ENCODE measurements at regions not wholly inside any gene's neighbourhood (a gene's known extent, or its start where the extent isn't known, plus 50 kb on each side); places are given as distances from the start of the nearest gene placed in this dataset.
"Not testable (repeated sequence)": the region's sequence is repeated elsewhere in the genome, so short reads cannot be mapped to it uniquely, and the experiment has no call there.

DNA sequence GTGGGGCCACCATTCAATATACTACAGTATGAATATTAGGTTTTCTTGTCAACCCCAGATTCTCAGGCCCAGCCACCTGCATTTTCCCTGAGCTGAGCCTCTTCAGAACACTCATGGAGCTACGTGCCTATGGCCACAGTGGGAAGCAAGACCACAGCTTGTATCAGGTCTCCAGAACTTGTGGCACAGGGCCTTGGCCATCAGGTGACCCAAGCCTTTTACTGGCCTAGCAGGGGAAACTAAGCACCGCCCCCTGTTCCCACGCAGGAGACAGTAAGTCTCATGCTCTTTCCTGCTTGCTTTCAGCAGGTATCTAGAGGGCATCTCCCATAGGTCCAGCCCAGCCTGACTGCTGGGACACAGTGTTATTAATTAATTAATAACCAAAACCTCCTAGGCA is 138.4 kb upstream of the MAMLD1 start:
- no peaks in the 10 kb centered on the region for H3K36me3 ChIP-seq (ENCODE audit: control insufficient read depth, insufficient read depth, low read length)
- no peaks in the 10 kb centered on the region for H3K9me3 ChIP-seq (ENCODE audit: control insufficient read depth, insufficient read depth, low read depth, low read length)
- no peak overlapping the region for H3K27ac ChIP-seq (ENCODE audit: low read depth, low read length)
- H3K27me3 ChIP-seq (ENCODE audit: control insufficient read depth, insufficient read depth, low read length) = peaks cover 96% of the 10 kb centered on the region
- peaks cover 38% of the 10 kb centered on the region for H3K4me1 ChIP-seq (ENCODE audit: control insufficient read depth, insufficient read depth, low read length)
- H3K9ac ChIP-seq (ENCODE audit: low read length) = no peak overlapping the region
- H3K4me3 ChIP-seq (ENCODE audit: low read depth, low read length) = no peak overlapping the region

GRCh38 chrX:150225266-150225665 is 137.9 kb upstream of the MAMLD1 start:
- H3K9ac ChIP-seq (ENCODE audit: low read length) = no peak overlapping the region
- peak overlapping the region; percentile 30 for H3K4me3 ChIP-seq (ENCODE audit: low read depth, low read length)
- no peaks in the 10 kb centered on the region for H3K9me3 ChIP-seq (ENCODE audit: control insufficient read depth, insufficient read depth, low read depth, low read length)
- H3K27ac ChIP-seq (ENCODE audit: low read depth, low read length) = no peak overlapping the region
- no peaks in the 10 kb centered on the region for H3K36me3 ChIP-seq (ENCODE audit: control insufficient read depth, insufficient read depth, low read length)
- H3K4me1 ChIP-seq (ENCODE audit: control insufficient read depth, insufficient read depth, low read length) = peaks cover 34% of the 10 kb centered on the region
- peaks cover 96% of the 10 kb centered on the region for H3K27me3 ChIP-seq (ENCODE audit: control insufficient read depth, insufficient read depth, low read length)

GRCh38 chrX:150225756-150226155 is 137.4 kb upstream of the MAMLD1 start:
- Histone ChIP-seq H3K9ac (ENCODE audit: low read length) (no peak overlapping the region), H3K4me3 (ENCODE audit: low read depth, low read length) (peak overlapping the region; percentile 30), H3K4me1 (ENCODE audit: control insufficient read depth, insufficient read depth, low read length) (peaks cover 30% of the 10 kb centered on the region), H3K36me3 (ENCODE audit: control insufficient read depth, insufficient read depth, low read length) (no peaks in the 10 kb centered on the region), H3K27me3 (ENCODE audit: control insufficient read depth, insufficient read depth, low read length) (peaks cover 91% of the 10 kb centered on the region), H3K9me3 (ENCODE audit: control insufficient read depth, insufficient read depth, low read depth, low read length) (no peaks in the 10 kb centered on the region), H3K27ac (ENCODE audit: low read depth, low read length) (no peak overlapping the region)

GRCh38 chrX:150226223-150226965 is 136.7 kb upstream of the MAMLD1 start:
- H3K36me3 ChIP-seq (ENCODE audit: control insufficient read depth, insufficient read depth, low read length) = no peaks in the 10 kb centered on the region
- H3K27ac ChIP-seq (ENCODE audit: low read depth, low read length) = no peak overlapping the region
- no peaks in the 10 kb centered on the region for H3K9me3 ChIP-seq (ENCODE audit: control insufficient read depth, insufficient read depth, low read depth, low read length)
- H3K4me3 ChIP-seq (ENCODE audit: low read depth, low read length) = peak overlapping the region; percentile 21
- H3K9ac ChIP-seq (ENCODE audit: low read length) = no peak overlapping the region
- peaks cover 23% of the 10 kb centered on the region for H3K4me1 ChIP-seq (ENCODE audit: control insufficient read depth, insufficient read depth, low read length)
- H3K27me3 ChIP-seq (ENCODE audit: control insufficient read depth, insufficient read depth, low read length) = peaks cover 86% of the 10 kb centered on the region

DNA sequence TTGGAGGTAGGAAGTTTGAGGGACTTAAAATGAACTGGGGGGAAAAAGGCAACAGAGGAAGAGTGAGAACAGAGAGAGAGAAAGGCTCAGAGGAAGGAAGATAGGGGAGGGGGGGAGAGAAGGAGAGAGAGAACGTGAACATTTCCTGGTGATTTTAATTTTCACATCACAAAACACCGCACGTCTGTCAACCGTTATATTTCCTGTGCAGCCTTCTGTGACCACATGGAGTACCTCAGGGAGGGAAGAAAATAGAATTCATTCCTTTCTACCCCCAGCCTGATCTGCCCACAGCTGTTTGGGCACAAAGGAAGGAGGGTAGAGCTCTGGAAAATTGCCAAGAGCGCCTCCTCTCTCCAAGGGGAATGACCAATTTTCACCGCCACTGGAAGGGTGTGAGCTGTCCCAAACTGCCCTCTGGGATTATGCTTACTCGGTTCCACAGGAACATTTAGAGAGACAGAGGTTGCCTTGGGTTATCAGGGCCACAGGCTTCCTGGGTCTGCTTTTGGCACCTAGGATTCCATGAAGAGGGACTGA is 135.7 kb upstream of the MAMLD1 start:
- peaks cover 22% of the 10 kb centered on the region for H3K4me1 ChIP-seq (ENCODE audit: control insufficient read depth, insufficient read depth, low read length)
- H3K4me3 ChIP-seq (ENCODE audit: low read depth, low read length) = no peak overlapping the region
- no peak overlapping the region for H3K27ac ChIP-seq (ENCODE audit: low read depth, low read length)
- H3K36me3 ChIP-seq (ENCODE audit: control insufficient read depth, insufficient read depth, low read length) = no peaks in the 10 kb centered on the region
- no peaks in the 10 kb centered on the region for H3K9me3 ChIP-seq (ENCODE audit: control insufficient read depth, insufficient read depth, low read depth, low read length)
- peaks cover 85% of the 10 kb centered on the region for H3K27me3 ChIP-seq (ENCODE audit: control insufficient read depth, insufficient read depth, low read length)
- H3K9ac ChIP-seq (ENCODE audit: low read length) = no peak overlapping the region

DNA sequence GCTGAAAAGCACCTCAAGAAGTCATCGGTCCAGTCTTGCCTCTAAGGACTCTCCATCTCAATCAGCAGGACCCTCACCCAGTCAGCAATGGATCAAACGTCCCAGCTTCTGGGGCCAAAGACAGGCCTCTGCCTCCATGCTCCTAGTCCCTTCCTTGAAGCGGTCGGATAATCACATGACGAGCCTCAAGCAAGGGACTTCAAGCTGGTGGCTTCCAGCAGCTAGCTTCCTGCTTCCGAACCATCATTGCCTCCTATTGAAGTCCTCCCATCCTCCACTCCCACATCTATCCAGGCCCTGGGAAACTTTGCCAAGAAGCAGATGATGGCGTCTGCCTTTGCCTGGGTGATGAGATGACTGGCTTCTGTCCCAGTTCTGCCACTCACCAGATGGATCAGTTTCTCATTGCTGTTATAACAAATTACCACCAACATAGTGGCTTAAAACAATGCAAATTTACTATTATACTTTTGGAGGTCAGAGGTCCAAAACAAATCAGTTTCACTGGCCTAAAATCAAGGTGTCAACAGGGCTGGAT is 135.2 kb upstream of the MAMLD1 start:
- Histone ChIP-seq H3K4me3 (ENCODE audit: low read depth, low read length) (no peak overlapping the region), H3K36me3 (ENCODE audit: control insufficient read depth, insufficient read depth, low read length) (no peaks in the 10 kb centered on the region), H3K27ac (ENCODE audit: low read depth, low read length) (no peak overlapping the region), H3K9ac (ENCODE audit: low read length) (no peak overlapping the region), H3K9me3 (ENCODE audit: control insufficient read depth, insufficient read depth, low read depth, low read length) (no peaks in the 10 kb centered on the region), H3K27me3 (ENCODE audit: control insufficient read depth, insufficient read depth, low read length) (peaks cover 79% of the 10 kb centered on the region), H3K4me1 (ENCODE audit: control insufficient read depth, insufficient read depth, low read length) (peaks cover 22% of the 10 kb centered on the region)

DNA sequence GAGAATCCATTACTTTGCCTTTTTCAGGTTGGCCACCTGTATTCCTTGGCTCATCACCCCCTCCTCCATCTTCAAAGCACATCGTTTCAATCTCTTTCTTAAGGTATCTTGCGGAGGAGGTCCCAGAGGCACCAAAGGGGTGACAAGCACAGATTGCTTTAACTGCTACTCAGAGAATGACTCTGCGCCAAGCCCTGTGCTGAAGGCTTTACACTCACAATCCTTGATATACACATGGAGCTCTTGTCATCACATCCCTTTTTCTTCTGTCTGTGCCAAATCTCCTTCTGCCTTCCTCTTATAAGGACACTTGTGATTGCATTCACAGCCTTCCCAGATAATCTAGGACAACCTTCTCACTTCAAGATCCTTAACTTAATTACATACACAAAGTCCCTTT is 134.7 kb upstream of the MAMLD1 start:
- peaks cover 22% of the 10 kb centered on the region for H3K4me1 ChIP-seq (ENCODE audit: control insufficient read depth, insufficient read depth, low read length)
- peaks cover 75% of the 10 kb centered on the region for H3K27me3 ChIP-seq (ENCODE audit: control insufficient read depth, insufficient read depth, low read length)
- no peaks in the 10 kb centered on the region for H3K36me3 ChIP-seq (ENCODE audit: control insufficient read depth, insufficient read depth, low read length)
- H3K4me3 ChIP-seq (ENCODE audit: low read depth, low read length) = no peak overlapping the region
- H3K27ac ChIP-seq (ENCODE audit: low read depth, low read length) = no peak overlapping the region
- no peaks in the 10 kb centered on the region for H3K9me3 ChIP-seq (ENCODE audit: control insufficient read depth, insufficient read depth, low read depth, low read length)
- H3K9ac ChIP-seq (ENCODE audit: low read length) = no peak overlapping the region

DNA sequence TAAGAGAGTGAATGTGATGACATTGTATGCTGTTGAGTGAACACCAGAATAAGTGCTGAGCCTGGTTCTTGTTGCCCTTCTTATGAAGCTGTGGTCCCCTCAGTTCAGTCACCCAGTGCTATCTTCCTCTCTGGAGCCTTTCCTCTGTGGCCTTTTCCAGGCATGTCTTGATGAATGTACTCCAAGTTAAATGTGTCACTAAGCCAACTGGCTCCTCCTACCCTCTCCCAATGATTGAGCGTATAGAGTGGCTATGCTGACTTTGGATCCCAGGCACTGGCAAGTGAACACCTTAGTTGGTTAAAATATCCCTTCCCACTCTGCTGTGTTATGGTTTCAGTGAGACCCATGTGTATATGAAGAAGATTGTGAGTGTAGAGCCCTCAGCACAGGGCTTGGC is 134.1 kb upstream of the MAMLD1 start:
- Histone ChIP-seq H3K4me1 (ENCODE audit: control insufficient read depth, insufficient read depth, low read length) (peaks cover 22% of the 10 kb centered on the region), H3K4me3 (ENCODE audit: low read depth, low read length) (no peak overlapping the region), H3K27ac (ENCODE audit: low read depth, low read length) (no peak overlapping the region), H3K9me3 (ENCODE audit: control insufficient read depth, insufficient read depth, low read depth, low read length) (no peaks in the 10 kb centered on the region), H3K36me3 (ENCODE audit: control insufficient read depth, insufficient read depth, low read length) (no peaks in the 10 kb centered on the region), H3K9ac (ENCODE audit: low read length) (no peak overlapping the region), H3K27me3 (ENCODE audit: control insufficient read depth, insufficient read depth, low read length) (peaks cover 69% of the 10 kb centered on the region)

DNA sequence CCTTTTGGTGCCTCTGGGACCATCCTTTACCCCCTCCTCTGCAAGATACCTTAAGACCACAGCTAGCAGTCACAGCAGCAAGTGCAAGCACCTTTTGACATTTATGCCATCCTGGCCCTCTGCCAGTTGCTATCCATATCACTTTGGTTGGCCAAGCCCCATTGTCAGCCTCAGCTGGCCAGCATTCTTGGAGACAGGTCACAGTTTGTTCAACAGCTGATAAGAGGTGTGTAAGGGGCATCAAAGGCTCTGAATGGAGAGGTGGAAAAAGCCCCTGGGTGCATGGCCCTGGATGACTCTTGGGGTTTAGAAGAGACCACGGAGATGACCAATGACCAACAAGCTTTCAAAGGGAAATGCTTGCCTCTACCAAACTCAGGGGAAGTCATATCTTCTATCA is 133.6 kb upstream of the MAMLD1 start:
- Histone ChIP-seq H3K9ac (ENCODE audit: low read length) (no peak overlapping the region), H3K27me3 (ENCODE audit: control insufficient read depth, insufficient read depth, low read length) (peaks cover 64% of the 10 kb centered on the region), H3K9me3 (ENCODE audit: control insufficient read depth, insufficient read depth, low read depth, low read length) (no peaks in the 10 kb centered on the region), H3K4me1 (ENCODE audit: control insufficient read depth, insufficient read depth, low read length) (peaks cover 22% of the 10 kb centered on the region), H3K4me3 (ENCODE audit: low read depth, low read length) (no peak overlapping the region), H3K27ac (ENCODE audit: low read depth, low read length) (no peak overlapping the region), H3K36me3 (ENCODE audit: control insufficient read depth, insufficient read depth, low read length) (no peaks in the 10 kb centered on the region)

GRCh38 chrX:150230952-150231351 is 132.2 kb upstream of the MAMLD1 start:
- not testable (repeated sequence) for H3K36me3 ChIP-seq (ENCODE audit: control insufficient read depth, insufficient read depth, low read length); H3K9me3 ChIP-seq (ENCODE audit: control insufficient read depth, insufficient read depth, low read depth, low read length); H3K4me3 ChIP-seq (ENCODE audit: low read depth, low read length); H3K4me1 ChIP-seq (ENCODE audit: control insufficient read depth, insufficient read depth, low read length); H3K27ac ChIP-seq (ENCODE audit: low read depth, low read length); H3K9ac ChIP-seq (ENCODE audit: low read length)
- peaks cover 50% of the 10 kb centered on the region for H3K27me3 ChIP-seq (ENCODE audit: control insufficient read depth, insufficient read depth, low read length)

DNA sequence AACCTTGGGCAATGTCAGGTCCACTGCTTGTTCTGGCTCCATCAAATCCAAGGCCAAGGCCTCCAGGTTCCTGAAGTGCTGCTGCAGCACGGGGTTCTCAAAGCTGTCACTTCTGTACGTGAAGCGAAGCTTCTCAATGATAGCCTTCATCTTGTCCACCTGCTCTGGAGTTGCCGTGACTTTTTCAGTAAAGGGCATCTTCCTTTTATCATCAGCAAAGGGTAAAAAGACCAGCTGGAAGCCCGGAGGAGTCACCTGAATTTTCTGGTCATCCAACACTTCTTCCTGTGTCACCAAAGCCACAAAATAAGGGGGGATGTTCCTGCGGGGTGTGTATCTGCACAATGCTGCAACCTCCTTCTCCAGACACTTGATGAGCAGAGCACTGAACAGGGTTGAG is 131.7 kb upstream of the MAMLD1 start:
- not testable (repeated sequence) for H3K9ac ChIP-seq (ENCODE audit: low read length); H3K36me3 ChIP-seq (ENCODE audit: control insufficient read depth, insufficient read depth, low read length); H3K9me3 ChIP-seq (ENCODE audit: control insufficient read depth, insufficient read depth, low read depth, low read length); H3K27ac ChIP-seq (ENCODE audit: low read depth, low read length); H3K4me1 ChIP-seq (ENCODE audit: control insufficient read depth, insufficient read depth, low read length); H3K4me3 ChIP-seq (ENCODE audit: low read depth, low read length)
- peaks cover 46% of the 10 kb centered on the region for H3K27me3 ChIP-seq (ENCODE audit: control insufficient read depth, insufficient read depth, low read length)

Measured in HUES6 (cell line).